Upper lobe of right lung (tissue), 1 donor: ENCODE measurements at regions not wholly inside any gene's neighbourhood (a gene's known extent, or its start where the extent isn't known, plus 50 kb on each side); places are given as distances from the start of the nearest gene placed in this dataset.
A peak's percentile ranks its signal among the peaks of the same experiment; 100 is the strongest.

ENCODE experiments used
- ATAC-seq: fragments of 200-7000 bp; cut with Tn5 transposase; one replicate; pipeline ENCODE4 v1.9.1; 2020; ENCODE audit warnings: mild to moderate bottlenecking, moderate library complexity
- DNase-seq: peaks from one replicate; pipeline ENCODE4 v3.0.0-alpha.2; 2020
- H3K27ac ChIP-seq: fragments of 200-600 bp; one replicate; pipeline ENCODE4 v1.8.0; 2022
- H3K27me3 ChIP-seq: fragments of 200-600 bp; one replicate; pipeline ENCODE4 v1.8.0; 2022; ENCODE audit warnings: mild to moderate bottlenecking
- H3K36me3 ChIP-seq: fragments of 200-600 bp; one replicate; pipeline ENCODE4 v1.8.0; 2022
- H3K4me1 ChIP-seq: fragments of 200-600 bp; one replicate; pipeline ENCODE4 v1.8.0; 2022
- H3K4me3 ChIP-seq: fragments of 200-600 bp; one replicate; pipeline ENCODE4 v1.8.0; 2022; ENCODE audit warnings: mild to moderate bottlenecking
- H3K9me3 ChIP-seq: fragments of 200-600 bp; one replicate; pipeline ENCODE4 v1.8.0; 2022
- CTCF ChIP-seq: fragments of 200-600 bp; IDR thresholded peaks from one replicate; pipeline ENCODE4 v1.8.0; 2022; ENCODE audit warnings: antibody characterized with exemption
- intact Hi-C: fragments of 100-400 bp; cut with DNase I; formaldehyde crosslinking; loops from one replicate; pipeline ENCODE4 v1.11.0; 2022
- donor health status: DM: no; HTN: yes; CAD: no; lungs with severe emphysema.

GRCh38 chr3:116579840-116580239 is 129.7 kb upstream of the TUSC7 start:
- Histone ChIP-seq H3K36me3 (no peaks in the 10 kb centered on the region), H3K27me3 (no peaks in the 10 kb centered on the region), H3K4me3 (no peak overlapping the region), H3K9me3 (no peaks in the 10 kb centered on the region), H3K4me1 (no peaks in the 10 kb centered on the region), H3K27ac (no peak overlapping the region)
- DNase-seq (no peak), ATAC-seq (no peak)
- intact Hi-C loops: no loop called here
- TF ChIP-seq CTCF: no peak

- intact Hi-C loops: no loop called here
- H3K27ac ChIP-seq: no peak overlapping the region
- ATAC-seq (no peak), DNase-seq (no peak)
- H3K27me3 ChIP-seq: no peaks in the 10 kb centered on the region
- H3K36me3 ChIP-seq: no peaks in the 10 kb centered on the region
- H3K9me3 ChIP-seq: no peaks in the 10 kb centered on the region
- no peak overlapping the region for H3K4me3 ChIP-seq
- TF ChIP-seq CTCF: no peak
- no peaks in the 10 kb centered on the region for H3K4me1 ChIP-seq
Measured at GRCh38 chr3:116586285-116586944, 123.2 kb upstream of the TUSC7 start.

GRCh38 chr3:116591236-116591635 is 118.3 kb upstream of the TUSC7 start:
- Histone ChIP-seq H3K27me3 (no peaks in the 10 kb centered on the region), H3K36me3 (no peaks in the 10 kb centered on the region), H3K4me1 (no peaks in the 10 kb centered on the region), H3K27ac (no peak overlapping the region), H3K4me3 (no peak overlapping the region), H3K9me3 (no peaks in the 10 kb centered on the region)
- DNase-seq (no peak), ATAC-seq (no peak)
- intact Hi-C loops: no loop called here
- TF ChIP-seq CTCF: no peak

- no peak for TF ChIP-seq CTCF
- no peak overlapping the region for H3K4me3 ChIP-seq
- no peak overlapping the region for H3K27ac ChIP-seq
- intact Hi-C loops: no loop called here
- ATAC-seq (no peak), DNase-seq (no peak)
- no peaks in the 10 kb centered on the region for H3K9me3 ChIP-seq
- no peaks in the 10 kb centered on the region for H3K27me3 ChIP-seq
- H3K4me1 ChIP-seq: no peaks in the 10 kb centered on the region
- no peaks in the 10 kb centered on the region for H3K36me3 ChIP-seq
Measured at GRCh38 chr3:116601206-116601605, 108.4 kb upstream of the TUSC7 start.

GRCh38 chr3:116607205-116607604 is 102.4 kb upstream of the TUSC7 start:
- Histone ChIP-seq H3K27me3 (no peaks in the 10 kb centered on the region), H3K27ac (no peak overlapping the region), H3K4me1 (no peaks in the 10 kb centered on the region), H3K9me3 (no peaks in the 10 kb centered on the region), H3K36me3 (no peaks in the 10 kb centered on the region), H3K4me3 (no peak overlapping the region)
- intact Hi-C loops: no loop called here
- TF ChIP-seq CTCF: no peak
- DNase-seq: peak; percentile 32
- ATAC-seq: no peak

GRCh38 chr3:116610124-116610523 is 99.5 kb upstream of the TUSC7 start:
- Histone ChIP-seq H3K4me3 (no peak overlapping the region), H3K27me3 (no peaks in the 10 kb centered on the region), H3K4me1 (no peaks in the 10 kb centered on the region), H3K9me3 (no peaks in the 10 kb centered on the region), H3K36me3 (no peaks in the 10 kb centered on the region), H3K27ac (no peak overlapping the region)
- no peak for DNase-seq
- no peak for ATAC-seq
- no peak for TF ChIP-seq CTCF
- intact Hi-C loops: no loop called here
